OCI-M1 (cell line): ENCODE measurements at regions not wholly inside any gene's neighbourhood (a gene's known extent, or its start where the extent isn't known, plus 50 kb on each side); places are given as distances from the start of the nearest gene placed in this dataset.

Experiments
- DNase-seq: peaks from one replicate; lab custom pipeline; 2025; lab: John Stamatoyannopoulos, UW

- no peak for DNase-seq
These were observed 206.0 kb upstream of the PLEKHG7 start for GRCh38 chr12:92496790-92497189.

GRCh38 chr12:92495108-92495507 is 207.7 kb upstream of the PLEKHG7 start:
- DNase-seq: no peak

GRCh38 chr12:92493816-92494215 is 209.0 kb upstream of the PLEKHG7 start:
- no peak for DNase-seq

GRCh38 chr12:92492995-92493394 is 209.8 kb upstream of the PLEKHG7 start:
- DNase-seq: no peak

GRCh38 chr12:92492291-92492690 is 210.5 kb upstream of the PLEKHG7 start:
- no peak for DNase-seq

- DNase-seq: no peak
These were observed 213.0 kb upstream of the PLEKHG7 start for GRCh38 chr12:92489781-92490180.

- no peak for DNase-seq
These were observed 214.1 kb upstream of the PLEKHG7 start for GRCh38 chr12:92488735-92489134.

GRCh38 chr12:92487138-92487485 is 215.7 kb upstream of the PLEKHG7 start:
- no peak for DNase-seq

- DNase-seq: no peak
These were observed 216.2 kb upstream of the PLEKHG7 start for GRCh38 chr12:92486443-92487137.

- DNase-seq: no peak
These were observed 217.1 kb upstream of the PLEKHG7 start for GRCh38 chr12:92485351-92486348.

GRCh38 chr12:92482599-92482998 is 220.2 kb upstream of the PLEKHG7 start:
- no peak for DNase-seq

- DNase-seq: no peak
These were observed 221.7 kb upstream of the PLEKHG7 start for GRCh38 chr12:92481066-92481465.

GRCh38 chr12:92478692-92479091 is 224.1 kb upstream of the PLEKHG7 start:
- no peak for DNase-seq

GRCh38 chr12:92476844-92477243 is 225.9 kb upstream of the PLEKHG7 start:
- no peak for DNase-seq

GRCh38 chr12:92473564-92473963 is 229.2 kb upstream of the PLEKHG7 start:
- no peak for DNase-seq

GRCh38 chr12:92472201-92472600 is 230.6 kb upstream of the PLEKHG7 start:
- DNase-seq: no peak

GRCh38 chr12:92471551-92471950 is 231.2 kb upstream of the PLEKHG7 start:
- DNase-seq: no peak

GRCh38 chr12:92470608-92471021 is 232.2 kb upstream of the PLEKHG7 start:
- no peak for DNase-seq

- no peak for DNase-seq
These were observed 233.0 kb upstream of the PLEKHG7 start for GRCh38 chr12:92469837-92470236.

GRCh38 chr12:92468358-92469020 is 234.3 kb upstream of the PLEKHG7 start:
- no peak for DNase-seq

GRCh38 chr12:92467886-92468285 is 234.9 kb upstream of the PLEKHG7 start:
- DNase-seq: peak; percentile 7
